ENCODE measurements at regions not wholly inside any gene's neighbourhood (a gene's known extent, or its start where the extent isn't known, plus 50 kb on each side); places are given as distances from the start of the nearest gene placed in this dataset.
A peak's percentile ranks its signal among the peaks of the same experiment; 100 is the strongest.

DNA sequence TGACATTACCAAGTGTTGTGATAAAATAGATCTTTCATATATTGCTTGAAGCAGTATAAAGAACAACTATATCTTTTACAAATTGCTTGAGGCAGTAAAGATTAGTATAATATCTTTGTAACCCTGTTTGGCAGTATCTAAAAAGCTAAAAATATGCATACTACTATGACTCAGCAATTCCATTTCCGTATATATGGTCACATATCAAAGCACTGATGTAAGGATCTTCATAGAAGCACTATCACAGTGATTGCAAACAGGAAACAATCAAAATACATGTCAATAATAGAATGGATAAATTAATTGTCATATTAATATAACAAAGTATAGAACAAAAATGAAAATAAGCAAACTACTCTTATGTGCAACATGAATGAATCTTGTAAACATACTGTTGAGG is 158.4 kb upstream of the IGF1 start:
- no peak overlapping the region for H3K4me3 ChIP-seq
- intact Hi-C loops (cut with DNase I): no loop called here
- TF ChIP-seq, protein P1, sequence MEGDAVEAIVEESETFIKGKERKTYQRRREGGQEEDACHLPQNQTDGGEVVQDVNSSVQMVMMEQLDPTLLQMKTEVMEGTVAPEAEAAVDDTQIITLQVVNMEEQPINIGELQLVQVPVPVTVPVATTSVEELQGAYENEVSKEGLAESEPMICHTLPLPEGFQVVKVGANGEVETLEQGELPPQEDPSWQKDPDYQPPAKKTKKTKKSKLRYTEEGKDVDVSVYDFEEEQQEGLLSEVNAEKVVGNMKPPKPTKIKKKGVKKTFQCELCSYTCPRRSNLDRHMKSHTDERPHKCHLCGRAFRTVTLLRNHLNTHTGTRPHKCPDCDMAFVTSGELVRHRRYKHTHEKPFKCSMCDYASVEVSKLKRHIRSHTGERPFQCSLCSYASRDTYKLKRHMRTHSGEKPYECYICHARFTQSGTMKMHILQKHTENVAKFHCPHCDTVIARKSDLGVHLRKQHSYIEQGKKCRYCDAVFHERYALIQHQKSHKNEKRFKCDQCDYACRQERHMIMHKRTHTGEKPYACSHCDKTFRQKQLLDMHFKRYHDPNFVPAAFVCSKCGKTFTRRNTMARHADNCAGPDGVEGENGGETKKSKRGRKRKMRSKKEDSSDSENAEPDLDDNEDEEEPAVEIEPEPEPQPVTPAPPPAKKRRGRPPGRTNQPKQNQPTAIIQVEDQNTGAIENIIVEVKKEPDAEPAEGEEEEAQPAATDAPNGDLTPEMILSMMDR (IDR thresholded peaks at IDR 0.05): no peak
- ATAC-seq (no peak), DNase-seq (no peak)
- H3K4me1 ChIP-seq: no peaks in the 10 kb centered on the region
- H3K27me3 ChIP-seq: no peaks in the 10 kb centered on the region
- H3K9me3 ChIP-seq: peaks cover 0 to 13% of the 10 kb centered on the region in 2 donors
- no peaks in the 10 kb centered on the region for H3K36me3 ChIP-seq
- no peak overlapping the region for H3K27ac ChIP-seq

- DNase-seq (no peak), ATAC-seq (no peak)
- intact Hi-C loops (cut with DNase I): no loop called here
- no peaks in the 10 kb centered on the region for H3K4me1 ChIP-seq
- no peaks in the 10 kb centered on the region for H3K36me3 ChIP-seq
- no peaks in the 10 kb centered on the region for H3K27me3 ChIP-seq
- TF ChIP-seq, protein P1 (IDR thresholded peaks at IDR 0.05): no peak
- no peak overlapping the region for H3K4me3 ChIP-seq
- H3K27ac ChIP-seq: no peak overlapping the region
- peaks cover 0 to 2% of the 10 kb centered on the region in 2 donors for H3K9me3 ChIP-seq
Measured at GRCh38 chr12:102633981-102634605, 153.7 kb upstream of the IGF1 start.

GRCh38 chr12:102631274-102631673 is 150.9 kb upstream of the IGF1 start:
- Histone ChIP-seq H3K27ac (no peak overlapping the region), H3K4me3 (no peak overlapping the region), H3K9me3 (peaks cover 0 to 28% of the 10 kb centered on the region in 2 donors), H3K27me3 (no peaks in the 10 kb centered on the region), H3K36me3 (no peaks in the 10 kb centered on the region), H3K4me1 (no peaks in the 10 kb centered on the region)
- intact Hi-C loops (cut with DNase I): no loop called here
- TF ChIP-seq, protein P1 (IDR thresholded peaks at IDR 0.05): no peak
- no peak for DNase-seq
- peak; percentile 44 for ATAC-seq

DNA sequence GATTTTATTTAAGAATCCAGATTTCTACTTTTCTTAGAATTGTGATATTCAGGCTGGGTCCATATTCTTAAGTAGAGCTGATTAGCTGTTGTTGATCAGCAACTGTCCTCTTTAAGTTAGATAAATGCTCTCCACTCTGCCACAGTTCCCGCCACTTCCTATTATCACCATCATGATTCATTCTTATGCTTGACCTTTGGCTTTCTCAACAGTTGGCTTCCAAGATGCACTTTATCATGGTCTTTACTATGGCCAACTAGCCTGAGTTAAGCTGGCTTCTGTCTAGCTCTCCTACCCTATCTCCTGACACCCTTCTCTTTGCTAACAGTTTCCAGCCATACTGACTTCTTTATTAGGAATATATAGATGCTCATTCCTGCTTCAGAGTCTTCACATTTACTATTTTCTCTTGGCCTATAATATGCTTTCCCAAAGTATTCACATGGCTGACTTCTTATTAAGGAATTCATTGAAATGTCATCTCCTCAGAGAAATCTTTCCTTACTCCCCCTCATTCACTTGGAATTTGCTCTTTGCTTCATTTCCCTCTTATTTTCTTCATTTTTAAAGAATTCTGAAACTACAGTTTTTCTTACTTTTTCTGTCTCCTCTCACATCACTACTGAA is 149.0 kb upstream of the IGF1 start:
- Histone ChIP-seq H3K36me3 (no peaks in the 10 kb centered on the region), H3K4me3 (no peak overlapping the region), H3K9me3 (peaks cover 0 to 34% of the 10 kb centered on the region in 2 donors), H3K27me3 (no peaks in the 10 kb centered on the region), H3K27ac (no peak overlapping the region), H3K4me1 (no peaks in the 10 kb centered on the region)
- ATAC-seq (no peak), DNase-seq (no peak)
- TF ChIP-seq, protein P1 (IDR thresholded peaks at IDR 0.05): no peak
- intact Hi-C loops (cut with DNase I): no loop called here

DNA sequence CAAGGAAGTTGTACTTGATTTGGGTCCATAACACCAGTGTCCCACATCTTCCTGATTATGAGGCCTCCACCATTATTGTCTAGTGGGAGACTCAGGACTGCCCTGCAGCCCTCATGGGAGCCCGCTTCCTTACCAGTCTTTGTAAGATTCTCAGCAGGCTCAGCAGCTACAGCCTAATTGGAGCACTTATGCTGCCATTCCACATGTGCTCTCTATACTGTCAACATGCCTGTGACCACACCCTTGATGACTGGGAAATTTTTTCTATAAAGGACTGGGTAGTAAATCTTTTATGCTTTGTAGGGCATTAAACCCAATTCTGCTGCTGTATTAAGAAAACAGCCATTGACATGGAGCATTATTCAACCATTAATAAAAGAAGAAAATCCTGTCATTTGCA is 145.5 kb upstream of the IGF1 start:
- no peak overlapping the region for H3K27ac ChIP-seq
- H3K36me3 ChIP-seq: no peaks in the 10 kb centered on the region
- intact Hi-C loops (cut with DNase I): no loop called here
- H3K4me1 ChIP-seq: no peaks in the 10 kb centered on the region
- TF ChIP-seq, protein P1 (IDR thresholded peaks at IDR 0.05): no peak
- DNase-seq: no peak
- no peak for ATAC-seq
- no peak overlapping the region for H3K4me3 ChIP-seq
- H3K27me3 ChIP-seq: no peaks in the 10 kb centered on the region
- peaks cover 0 to 32% of the 10 kb centered on the region in 2 donors for H3K9me3 ChIP-seq

Measured in left lung (tissue), 4 donors.